ENCODE measurements at regions not wholly inside any gene's neighbourhood (a gene's known extent, or its start where the extent isn't known, plus 50 kb on each side); places are given as distances from the start of the nearest gene placed in this dataset.

DNA sequence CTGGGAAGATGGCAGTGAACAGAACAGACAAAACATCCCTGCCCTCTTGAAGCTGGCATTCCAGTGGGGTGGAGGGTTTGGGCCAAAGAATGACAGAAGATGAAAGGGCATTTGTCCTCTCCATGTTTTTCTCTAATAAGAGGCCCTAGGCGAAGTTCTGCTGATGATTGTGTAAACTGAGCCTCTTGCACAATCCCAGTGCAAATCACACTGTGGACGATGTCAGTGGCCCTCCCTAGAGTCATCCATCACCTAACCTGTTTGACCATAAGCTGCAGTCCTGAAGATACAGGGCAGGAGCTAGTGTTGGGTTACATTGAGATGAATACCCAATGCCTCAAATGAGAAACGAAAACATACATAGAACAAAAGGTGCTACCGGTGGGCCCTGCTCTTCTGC, 622.4 kb upstream of the TBX3 start:
- no peak for TF ChIP-seq ZFX (IDR thresholded peaks at IDR 0.05)
- TF ChIP-seq, protein P1, sequence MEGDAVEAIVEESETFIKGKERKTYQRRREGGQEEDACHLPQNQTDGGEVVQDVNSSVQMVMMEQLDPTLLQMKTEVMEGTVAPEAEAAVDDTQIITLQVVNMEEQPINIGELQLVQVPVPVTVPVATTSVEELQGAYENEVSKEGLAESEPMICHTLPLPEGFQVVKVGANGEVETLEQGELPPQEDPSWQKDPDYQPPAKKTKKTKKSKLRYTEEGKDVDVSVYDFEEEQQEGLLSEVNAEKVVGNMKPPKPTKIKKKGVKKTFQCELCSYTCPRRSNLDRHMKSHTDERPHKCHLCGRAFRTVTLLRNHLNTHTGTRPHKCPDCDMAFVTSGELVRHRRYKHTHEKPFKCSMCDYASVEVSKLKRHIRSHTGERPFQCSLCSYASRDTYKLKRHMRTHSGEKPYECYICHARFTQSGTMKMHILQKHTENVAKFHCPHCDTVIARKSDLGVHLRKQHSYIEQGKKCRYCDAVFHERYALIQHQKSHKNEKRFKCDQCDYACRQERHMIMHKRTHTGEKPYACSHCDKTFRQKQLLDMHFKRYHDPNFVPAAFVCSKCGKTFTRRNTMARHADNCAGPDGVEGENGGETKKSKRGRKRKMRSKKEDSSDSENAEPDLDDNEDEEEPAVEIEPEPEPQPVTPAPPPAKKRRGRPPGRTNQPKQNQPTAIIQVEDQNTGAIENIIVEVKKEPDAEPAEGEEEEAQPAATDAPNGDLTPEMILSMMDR (conservative IDR thresholded peaks at IDR 0.05), result no peak
- no peak overlapping the region for H3K27ac ChIP-seq

DNA sequence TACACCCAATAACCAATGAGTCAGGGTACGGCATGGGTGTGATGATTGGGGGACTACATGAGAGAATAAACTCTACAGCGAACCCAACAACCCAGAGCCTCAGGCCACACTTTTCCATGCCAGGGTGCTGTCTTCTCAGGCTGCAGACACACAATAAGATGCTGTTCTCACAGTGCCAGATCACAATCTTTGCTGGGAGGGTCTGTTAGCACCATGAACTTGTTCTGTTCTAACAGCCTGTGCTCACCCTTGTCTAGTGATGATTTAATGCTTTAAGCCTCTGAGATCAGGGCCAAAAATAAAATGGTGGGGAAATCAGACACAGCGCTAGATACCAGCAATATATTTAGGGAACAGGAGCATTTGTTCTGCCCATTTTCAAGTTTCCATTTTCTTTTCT, 621.9 kb upstream of the TBX3 start:
- no peak overlapping the region for H3K27ac ChIP-seq
- TF ChIP-seq, protein P1 (conservative IDR thresholded peaks at IDR 0.05), result no peak
- no peak for TF ChIP-seq ZFX (IDR thresholded peaks at IDR 0.05)

DNA sequence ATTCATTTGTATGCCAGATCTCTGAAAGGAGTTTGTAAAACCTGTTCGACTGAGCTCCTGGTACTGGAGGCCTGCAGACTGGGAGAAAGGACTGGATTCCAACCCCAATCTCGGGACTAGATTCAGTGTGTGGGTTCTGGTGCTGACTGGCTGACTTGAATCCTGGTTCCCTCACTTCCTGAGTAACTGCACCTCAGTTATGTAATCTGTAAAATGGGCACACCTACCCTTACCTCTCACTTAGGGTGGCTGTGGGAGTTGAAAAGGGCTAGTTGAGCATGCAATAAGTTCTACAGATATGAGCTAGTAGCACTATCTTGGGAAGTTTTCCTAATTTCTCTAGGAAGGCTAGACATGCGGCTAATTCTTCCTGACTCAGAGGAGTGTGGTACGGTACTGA, 621.3 kb upstream of the TBX3 start:
- H3K27ac ChIP-seq, result no peak overlapping the region
- no peak for TF ChIP-seq ZFX (IDR thresholded peaks at IDR 0.05)
- TF ChIP-seq, protein P1 (conservative IDR thresholded peaks at IDR 0.05), result no peak

DNA sequence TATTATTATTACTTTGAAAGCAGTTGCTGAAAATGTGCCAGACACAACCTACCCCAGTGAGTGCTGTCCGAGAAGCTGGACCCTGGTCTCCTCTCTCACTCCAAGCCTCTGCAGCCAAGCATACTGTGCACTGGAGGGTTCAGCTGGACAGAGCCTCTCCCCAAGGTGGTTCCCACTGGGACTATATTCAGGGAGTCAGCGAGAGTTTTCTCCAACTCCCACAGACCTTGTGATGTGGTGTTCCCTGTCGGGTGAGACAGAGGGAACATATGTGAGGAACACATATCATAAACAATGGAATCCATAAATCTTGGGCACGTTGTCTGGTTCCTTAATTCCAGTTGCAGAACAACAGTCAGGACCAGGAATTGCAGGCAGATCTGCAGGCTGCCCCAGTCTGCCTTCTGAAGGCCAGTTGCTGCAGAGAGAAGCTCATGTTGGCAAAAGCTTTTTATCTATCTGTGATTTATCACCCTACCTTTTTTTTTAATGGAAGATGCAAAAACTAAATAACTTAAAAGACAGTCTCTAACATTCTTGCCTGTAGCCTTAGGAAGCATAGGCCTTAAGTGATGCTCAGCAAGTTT, 619.8 kb upstream of the TBX3 start:
- no peak for TF ChIP-seq ZFX (IDR thresholded peaks at IDR 0.05)
- TF ChIP-seq, protein P1 (conservative IDR thresholded peaks at IDR 0.05), result no peak

DNA sequence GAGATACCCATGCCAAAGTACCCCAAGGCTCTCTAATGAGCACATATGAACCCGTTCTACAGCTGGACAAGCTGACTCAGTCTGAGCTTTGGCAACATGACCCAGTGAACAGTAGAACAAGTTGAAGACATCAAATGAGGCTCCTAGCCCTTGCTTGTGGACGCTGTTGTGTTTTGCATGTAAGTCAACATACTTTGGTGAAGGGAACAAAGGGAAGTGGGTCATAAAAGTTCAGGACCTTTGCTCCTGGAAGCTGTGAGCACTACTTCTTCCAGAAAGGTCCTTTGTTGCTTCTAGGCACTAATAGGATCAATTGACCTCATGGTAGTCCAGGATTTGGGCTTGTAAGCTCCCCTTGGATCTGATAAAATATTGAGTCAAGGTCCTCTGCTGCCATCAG, 613.5 kb upstream of the TBX3 start:
- H3K27ac ChIP-seq, result no peak overlapping the region
- TF ChIP-seq ZFX (IDR thresholded peaks at IDR 0.05), result no peak
- TF ChIP-seq, protein P1 (conservative IDR thresholded peaks at IDR 0.05), result no peak

More for the DNA sequence above, 619.8 kb upstream of the TBX3 start:
- no peak overlapping the region for H3K27ac ChIP-seq

DNA sequence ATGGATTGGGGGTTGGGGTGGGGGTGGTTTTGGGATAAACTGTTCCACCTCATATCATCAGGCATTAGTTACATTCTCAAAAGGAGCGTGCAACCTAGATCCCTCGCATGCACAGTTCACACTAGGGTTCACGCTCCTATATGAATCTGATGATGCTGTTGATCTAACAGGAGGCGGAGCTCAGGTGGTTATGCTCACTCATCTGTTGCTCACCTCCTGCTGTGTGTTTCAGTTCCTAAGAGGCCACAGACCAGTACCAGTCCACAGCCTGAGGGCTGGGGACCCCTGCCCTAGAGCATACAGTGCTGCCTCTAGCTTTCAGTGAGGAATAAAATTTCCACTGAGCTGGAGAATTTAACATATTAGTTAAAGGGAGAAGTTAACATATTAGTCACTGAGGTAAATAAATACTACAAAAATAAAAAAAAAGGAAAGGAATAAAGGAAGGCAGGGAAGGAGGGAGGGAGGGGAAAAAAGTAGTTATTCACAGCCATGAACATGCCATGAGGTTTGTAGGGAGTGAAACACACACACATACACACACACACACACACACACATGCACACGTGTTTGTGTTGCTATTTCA, 612.7 kb upstream of the TBX3 start:
- no peak overlapping the region for H3K27ac ChIP-seq
- no peak for TF ChIP-seq ZFX (IDR thresholded peaks at IDR 0.05)
- TF ChIP-seq, protein P1 (conservative IDR thresholded peaks at IDR 0.05), result no peak

DNA sequence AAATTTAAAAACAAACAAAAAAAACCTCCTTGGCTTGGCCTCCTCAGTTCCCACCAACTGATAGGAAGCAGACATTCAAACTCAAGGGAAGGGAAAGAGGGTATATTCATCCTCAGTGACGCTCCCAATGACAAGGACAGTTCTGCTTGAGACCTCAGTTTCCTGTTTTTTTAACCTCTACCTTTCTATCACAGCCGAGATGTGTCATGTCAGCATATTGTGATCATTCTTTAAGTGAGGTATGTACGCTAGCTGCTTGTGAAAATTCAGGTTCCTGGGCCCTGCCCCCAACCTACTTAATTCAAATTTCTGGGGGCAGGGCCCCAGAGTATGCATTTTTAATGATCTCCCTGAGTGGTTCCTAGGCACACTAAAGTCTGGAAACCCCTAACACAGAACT, 611.9 kb upstream of the TBX3 start:
- TF ChIP-seq, protein P1 (conservative IDR thresholded peaks at IDR 0.05), result no peak
- TF ChIP-seq ZFX (IDR thresholded peaks at IDR 0.05), result no peak
- no peak overlapping the region for H3K27ac ChIP-seq

All from C4-2B (cell line).